Cardiac fibroblast (primary cell): ENCODE measurements at regions not wholly inside any gene's neighbourhood (a gene's known extent, or its start where the extent isn't known, plus 50 kb on each side); places are given as distances from the start of the nearest gene placed in this dataset.

Experiments
- DNase-seq, 2 donors: peaks; one replicate each; pipeline versions ENCODE4 v3.0.0 to v3.0.0-alpha.2; 2010; ENCODE audit warnings: low read depth in 2 of 2
- H3K4me3 ChIP-seq, 2 donors: replicated peaks in 1 of 2; 1 replicate in 1 of 2; 2 replicates in 1 of 2; pipeline ENCODE4 v1.5.1; 2011; ENCODE audit warnings: low read depth in 2 of 2, low read length in 2 of 2, mild to moderate bottlenecking in 2 of 2, moderate library complexity in 1 of 2
- CTCF ChIP-seq: IDR thresholded peaks from one replicate; pipeline ENCODE4 v1.5.1; 2011; ENCODE audit warnings: low read depth, mild to moderate bottlenecking, low read length, inconsistent platforms

GRCh38 chr2:104016801-104017200 lies 837.1 kb upstream of the POU3F3 start:
- no peak for TF ChIP-seq CTCF
- DNase-seq: no peak
- no peak overlapping the region for H3K4me3 ChIP-seq

- no peak for DNase-seq
- no peak for TF ChIP-seq CTCF
- H3K4me3 ChIP-seq: no peak overlapping the region
Observed at GRCh38 chr2:104023306-104023705, 830.6 kb upstream of the POU3F3 start.

- no peak for TF ChIP-seq CTCF
- no peak for DNase-seq
- no peak overlapping the region for H3K4me3 ChIP-seq
Observed at GRCh38 chr2:104023765-104024164, 830.1 kb upstream of the POU3F3 start.

GRCh38 chr2:104025295-104025694 lies 828.6 kb upstream of the POU3F3 start:
- no peak for DNase-seq
- no peak for TF ChIP-seq CTCF
- H3K4me3 ChIP-seq: no peak overlapping the region

- DNase-seq: no peak
- H3K4me3 ChIP-seq: no peak overlapping the region
- no peak for TF ChIP-seq CTCF
Observed at GRCh38 chr2:104026725-104027124, 827.2 kb upstream of the POU3F3 start.

GRCh38 chr2:104027321-104027720 lies 826.6 kb upstream of the POU3F3 start:
- DNase-seq: no peak
- TF ChIP-seq CTCF: no peak

GRCh38 chr2:104028061-104028460 lies 825.9 kb upstream of the POU3F3 start:
- DNase-seq: no peak
- no peak for TF ChIP-seq CTCF
- H3K4me3 ChIP-seq: no peak overlapping the region

More at GRCh38 chr2:104027321-104027720, 826.6 kb upstream of the POU3F3 start:
- no peak overlapping the region for H3K4me3 ChIP-seq
